ENCODE measurements at regions not wholly inside any gene's neighbourhood (a gene's known extent, or its start where the extent isn't known, plus 50 kb on each side); places are given as distances from the start of the nearest gene placed in this dataset.

GRCh38 chr5:120199559-120199958 is 264.5 kb upstream of the PRR16 start:
- TF ChIP-seq, protein P1, sequence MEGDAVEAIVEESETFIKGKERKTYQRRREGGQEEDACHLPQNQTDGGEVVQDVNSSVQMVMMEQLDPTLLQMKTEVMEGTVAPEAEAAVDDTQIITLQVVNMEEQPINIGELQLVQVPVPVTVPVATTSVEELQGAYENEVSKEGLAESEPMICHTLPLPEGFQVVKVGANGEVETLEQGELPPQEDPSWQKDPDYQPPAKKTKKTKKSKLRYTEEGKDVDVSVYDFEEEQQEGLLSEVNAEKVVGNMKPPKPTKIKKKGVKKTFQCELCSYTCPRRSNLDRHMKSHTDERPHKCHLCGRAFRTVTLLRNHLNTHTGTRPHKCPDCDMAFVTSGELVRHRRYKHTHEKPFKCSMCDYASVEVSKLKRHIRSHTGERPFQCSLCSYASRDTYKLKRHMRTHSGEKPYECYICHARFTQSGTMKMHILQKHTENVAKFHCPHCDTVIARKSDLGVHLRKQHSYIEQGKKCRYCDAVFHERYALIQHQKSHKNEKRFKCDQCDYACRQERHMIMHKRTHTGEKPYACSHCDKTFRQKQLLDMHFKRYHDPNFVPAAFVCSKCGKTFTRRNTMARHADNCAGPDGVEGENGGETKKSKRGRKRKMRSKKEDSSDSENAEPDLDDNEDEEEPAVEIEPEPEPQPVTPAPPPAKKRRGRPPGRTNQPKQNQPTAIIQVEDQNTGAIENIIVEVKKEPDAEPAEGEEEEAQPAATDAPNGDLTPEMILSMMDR (conservative IDR thresholded peaks at IDR 0.05 in 1 of 2, IDR thresholded peaks at IDR 0.05 in 1 of 2; ENCODE audit: low read depth in 1 of 2, low read length in 2 of 2) = no peak
- TF ChIP-seq EZH2 (IDR thresholded peaks at IDR 0.05; ENCODE audit: low read length, missing control alignments) = no peak
